GM21390 (cell line): ENCODE measurements at regions not wholly inside any gene's neighbourhood (a gene's known extent, or its start where the extent isn't known, plus 50 kb on each side); places are given as distances from the start of the nearest gene placed in this dataset.
"Not testable (repeated sequence)": the region's sequence is repeated elsewhere in the genome, so short reads cannot be mapped to it uniquely, and the experiment has no call there.

Experiments used
- ATAC-seq: cut with Tn5 transposase; IDR thresholded peaks from one replicate; pipeline ENCODE4 v1.9.1; 2021; ENCODE audit not compliant: unreplicated experiment

- ATAC-seq: no peak
Observed at GRCh38 chr1:96865731-96866685, 144.4 kb downstream of the PTBP2 start.

- no peak for ATAC-seq
Observed at GRCh38 chr1:96872757-96873156, 151.2 kb downstream of the PTBP2 start.

- ATAC-seq: no peak
Observed at GRCh38 chr1:96878640-96879039, 157.1 kb downstream of the PTBP2 start.

- ATAC-seq: no peak
Observed at GRCh38 chr1:96880626-96881025, 159.0 kb downstream of the PTBP2 start.

- no peak for ATAC-seq
Observed at GRCh38 chr1:96882096-96882495, 160.5 kb downstream of the PTBP2 start.

GRCh38 chr1:96886474-96886873, 164.9 kb downstream of the PTBP2 start:
- ATAC-seq: no peak

- no peak for ATAC-seq
Observed at GRCh38 chr1:96887501-96887900, 165.9 kb downstream of the PTBP2 start.

- ATAC-seq: no peak
Observed at GRCh38 chr1:96901783-96902363, 180.3 kb downstream of the PTBP2 start.

- ATAC-seq: no peak
Observed at GRCh38 chr1:96912248-96912647, 190.7 kb downstream of the PTBP2 start.

GRCh38 chr1:96915701-96916100, 194.1 kb downstream of the PTBP2 start:
- not testable (repeated sequence) for ATAC-seq

GRCh38 chr1:96918406-96918805, 196.8 kb downstream of the PTBP2 start:
- no peak for ATAC-seq

GRCh38 chr1:96922181-96922580, 200.6 kb downstream of the PTBP2 start:
- ATAC-seq: no peak

GRCh38 chr1:96923753-96924152, 202.2 kb downstream of the PTBP2 start:
- ATAC-seq: no peak

GRCh38 chr1:96926176-96926575, 204.6 kb downstream of the PTBP2 start:
- no peak for ATAC-seq

- no peak for ATAC-seq
Observed at GRCh38 chr1:96927125-96927524, 205.5 kb downstream of the PTBP2 start.

GRCh38 chr1:96931136-96931535, 209.6 kb downstream of the PTBP2 start:
- ATAC-seq: no peak

- ATAC-seq: no peak
Observed at GRCh38 chr1:96934282-96934681, 212.7 kb downstream of the PTBP2 start.

- ATAC-seq: no peak
Observed at GRCh38 chr1:96944432-96945092, 223.0 kb downstream of the PTBP2 start.

- ATAC-seq: no peak
Observed at GRCh38 chr1:96945509-96946084, 224.0 kb downstream of the PTBP2 start.

- ATAC-seq: no peak
Observed at GRCh38 chr1:96955307-96956012, 233.9 kb downstream of the PTBP2 start.

GRCh38 chr1:96962216-96962615, 240.6 kb downstream of the PTBP2 start:
- no peak for ATAC-seq
